H1 (cell line): ENCODE measurements at regions not wholly inside any gene's neighbourhood (a gene's known extent, or its start where the extent isn't known, plus 50 kb on each side); places are given as distances from the start of the nearest gene placed in this dataset.

Experiments
- GTF2F1 ChIP-seq: IDR thresholded peaks from 2 replicates; pipeline ENCODE4 v1.6.1; 2012; ENCODE audit warnings: low read depth, low read length, improper control_type of control experiment, borderline replicate concordance
- HDAC2 ChIP-seq, 2 experiments: fragments of 300-600 bp in 1 of 2; sonication (generic) in 1 of 2; IDR thresholded peaks; 2 replicates each; pipeline ENCODE4 v1.6.1; 2011 to 2012; ENCODE audit warnings: low read depth in 2 of 2, low read length in 2 of 2, mild to moderate bottlenecking in 2 of 2, moderate library complexity in 2 of 2, borderline replicate concordance in 1 of 2, inconsistent platforms in 1 of 2
- RAD21 ChIP-seq, 2 experiments: IDR thresholded peaks in 1 of 2; conservative IDR thresholded peaks in 1 of 2; 2 replicates each; pipeline ENCODE4 v1.6.1; 2011; ENCODE audit warnings: low read depth in 2 of 2, low read length in 2 of 2, improper control_type of control experiment in 1 of 2, inconsistent platforms in 1 of 2, mild to moderate bottlenecking in 1 of 2, moderate library complexity in 1 of 2
- TF ChIP-seq, protein P1 (sequence below): IDR thresholded peaks from 2 replicates; pipeline ENCODE4 v1.6.1; 2011; ENCODE audit warnings: low read depth, mild to moderate bottlenecking, low read length; ENCODE audit not compliant: insufficient read depth

DNA sequence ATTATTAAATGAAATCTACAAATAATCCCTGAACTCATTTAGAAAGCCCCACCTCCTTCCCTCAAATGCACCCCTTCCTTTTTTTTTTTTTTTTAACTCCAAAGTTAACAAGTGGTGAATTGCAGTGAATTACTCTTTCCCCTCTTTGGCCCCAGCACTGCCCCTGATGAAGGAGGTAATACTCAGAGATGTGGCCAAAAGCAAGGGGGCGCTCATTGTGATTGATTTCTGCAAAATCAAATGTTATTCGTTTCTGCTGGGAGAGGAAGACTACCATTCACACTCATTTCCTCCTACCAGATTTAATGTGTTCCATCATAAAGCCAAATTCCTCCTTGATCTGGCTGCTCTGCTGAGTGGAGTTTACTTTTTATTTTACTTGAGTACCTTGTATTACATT, 259.4 kb downstream of the GPD2 start (continued):
- TF ChIP-seq HDAC2 (IDR thresholded peaks at IDR 0.05; ENCODE audit: borderline replicate concordance in 1 of 2, low read depth in 2 of 2, low read length in 2 of 2) (no peak), GTF2F1 (no peak), RAD21 (IDR thresholded peaks at IDR 0.05 in 1 of 2, conservative IDR thresholded peaks at IDR 0.05 in 1 of 2; ENCODE audit: low read depth in 2 of 2, low read length in 2 of 2) (peak in 1 of 2 experiments; percentile 25; a peak in 2 of 4 replicates)
- TF ChIP-seq, protein P1, sequence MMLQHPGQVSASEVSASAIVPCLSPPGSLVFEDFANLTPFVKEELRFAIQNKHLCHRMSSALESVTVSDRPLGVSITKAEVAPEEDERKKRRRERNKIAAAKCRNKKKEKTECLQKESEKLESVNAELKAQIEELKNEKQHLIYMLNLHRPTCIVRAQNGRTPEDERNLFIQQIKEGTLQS: no peak
- TF ChIP-seq, all 59 proteins: peak for 2
